HG03565 (cell line): ENCODE measurements at regions not wholly inside any gene's neighbourhood (a gene's known extent, or its start where the extent isn't known, plus 50 kb on each side); places are given as distances from the start of the nearest gene placed in this dataset.

Experiments used
- ATAC-seq: cut with Tn5 transposase; IDR thresholded peaks from one replicate; pipeline ENCODE4 v1.9.1; 2021; ENCODE audit warnings: mild to moderate bottlenecking, moderate library complexity; ENCODE audit not compliant: unreplicated experiment

DNA sequence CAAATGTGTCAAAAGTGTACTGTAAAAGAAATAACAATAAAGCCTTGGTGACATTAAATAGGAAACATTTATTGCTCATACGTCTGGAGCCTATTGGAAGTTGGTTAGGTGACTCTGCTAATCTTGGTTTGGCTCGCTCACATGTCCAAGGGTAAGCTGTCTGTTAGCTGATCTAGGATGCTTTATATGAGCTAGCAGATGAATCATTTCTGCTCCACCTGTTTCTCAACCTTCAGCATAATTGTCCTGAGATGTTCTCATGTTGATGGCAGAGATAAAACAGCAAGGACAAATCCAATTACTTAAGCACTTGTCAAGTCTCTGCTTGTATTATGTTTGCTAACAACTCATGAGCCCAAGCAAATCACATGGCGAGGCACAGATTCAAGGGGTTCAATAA, 56.0 kb upstream of the CD53 start:
- ATAC-seq: no peak

- no peak for ATAC-seq
These were observed 61.4 kb upstream of the CD53 start for GRCh38 chr1:110811529-110811928.

DNA sequence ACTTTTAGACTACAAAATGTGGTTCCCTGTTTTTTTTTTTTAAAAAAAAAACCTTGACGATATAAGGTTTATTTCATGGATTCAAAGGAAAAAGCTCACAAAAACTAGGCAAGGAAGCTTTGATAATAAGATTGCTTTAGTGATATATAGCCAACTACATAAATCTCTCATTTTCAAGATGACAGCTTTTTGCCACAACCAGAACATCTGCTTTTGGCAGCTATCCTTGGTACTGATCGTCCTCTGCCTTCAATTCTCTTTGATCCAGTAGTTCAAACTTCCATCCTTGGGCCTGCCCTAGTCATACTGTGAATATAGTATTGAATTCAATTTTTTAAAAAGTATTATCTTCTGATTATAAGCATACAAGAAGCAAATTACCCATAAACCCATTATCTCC, 72.9 kb upstream of the CD53 start:
- no peak for ATAC-seq

DNA sequence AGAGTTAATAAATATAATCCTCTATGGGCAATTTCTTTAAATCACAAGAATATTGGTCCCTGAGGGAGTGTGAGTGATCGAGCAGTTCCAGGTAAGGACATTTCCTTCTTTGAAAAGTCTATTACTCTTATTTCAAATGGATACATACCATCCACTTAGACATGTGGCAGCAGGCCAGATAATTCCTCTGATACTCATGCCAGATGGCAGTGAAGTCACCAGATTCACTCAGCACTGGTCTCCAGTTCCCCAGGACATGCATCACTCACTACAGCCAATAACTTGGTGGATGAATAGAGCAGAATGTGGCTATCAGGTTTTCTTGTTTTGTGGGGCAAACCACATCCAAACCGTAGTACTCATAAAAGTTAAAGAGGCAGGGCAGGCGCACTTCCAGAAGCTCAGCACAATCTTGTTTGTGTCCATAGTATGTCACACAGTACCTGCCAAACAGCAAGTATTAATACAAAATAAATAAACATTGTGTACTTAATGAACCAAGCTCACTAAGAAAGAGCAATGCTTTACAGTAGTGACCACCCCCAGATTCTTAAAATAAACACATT, 74.2 kb upstream of the CD53 start:
- no peak for ATAC-seq

- ATAC-seq: no peak
These were observed 84.3 kb upstream of the CD53 start for GRCh38 chr1:110788673-110789072.

DNA sequence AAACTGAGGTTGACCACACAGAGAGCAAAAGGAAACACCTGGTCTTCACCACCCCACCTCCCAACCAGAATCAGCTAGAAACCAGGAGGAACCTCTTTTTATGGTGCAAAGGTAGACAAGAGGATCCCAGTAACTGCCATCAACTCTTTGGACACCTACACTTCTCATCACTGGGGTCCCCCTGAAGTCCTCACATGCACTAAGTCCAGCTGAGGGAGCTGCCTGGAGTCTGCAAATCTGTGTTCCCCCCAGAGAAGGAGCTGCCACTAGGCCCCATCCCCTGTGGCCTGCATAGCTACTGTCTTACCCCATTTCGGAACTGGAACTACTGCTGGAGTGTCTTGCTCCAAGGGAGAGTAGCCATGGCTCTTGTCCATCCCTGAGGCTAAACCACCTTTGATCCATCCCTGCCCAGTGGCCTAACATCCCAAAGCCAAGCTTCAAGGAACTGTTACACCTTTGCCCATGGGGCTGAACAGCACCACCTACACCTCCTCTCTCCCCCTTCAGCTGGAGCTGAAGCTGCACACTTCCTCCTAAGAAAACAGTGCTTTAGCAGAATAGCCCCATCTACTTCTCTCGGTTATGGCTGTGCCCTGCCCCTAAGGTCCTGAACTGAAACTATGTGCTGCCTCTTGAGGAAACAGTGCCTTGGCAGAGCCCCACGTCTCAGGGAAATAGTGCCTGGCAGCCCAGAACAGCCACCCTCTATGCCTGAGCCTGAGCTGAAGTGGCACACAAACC, 85.4 kb upstream of the CD53 start:
- peak; percentile 64 for ATAC-seq

DNA sequence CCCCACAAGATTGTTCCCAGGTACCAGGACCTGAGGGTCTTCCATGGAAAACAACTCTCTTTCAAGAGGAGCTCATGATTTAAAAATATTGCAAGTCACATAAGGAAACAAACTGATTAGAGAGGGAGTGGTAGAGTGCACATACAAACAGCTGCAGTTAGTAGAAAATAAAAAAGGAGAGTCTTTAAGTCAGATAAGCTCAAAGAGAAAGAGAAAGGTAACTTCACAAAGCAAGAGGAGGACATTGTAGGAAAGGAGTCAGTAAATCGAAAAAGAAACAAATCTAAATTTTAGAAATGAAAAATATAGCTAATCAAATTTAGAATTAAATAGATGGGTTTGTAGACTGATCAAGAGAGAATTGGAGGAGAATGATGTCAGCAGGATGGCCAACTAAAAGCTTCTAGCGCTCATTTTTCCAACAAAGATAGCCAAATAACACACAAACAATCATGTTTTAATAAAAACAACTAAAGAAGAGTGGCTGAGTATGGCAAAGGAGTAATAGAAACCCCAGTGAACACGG, 86.1 kb upstream of the CD53 start:
- ATAC-seq: no peak

GRCh38 chr1:110785612-110786011, 87.3 kb upstream of the CD53 start:
- no peak for ATAC-seq

GRCh38 chr1:110785055-110785454, 87.9 kb upstream of the CD53 start:
- ATAC-seq: no peak

DNA sequence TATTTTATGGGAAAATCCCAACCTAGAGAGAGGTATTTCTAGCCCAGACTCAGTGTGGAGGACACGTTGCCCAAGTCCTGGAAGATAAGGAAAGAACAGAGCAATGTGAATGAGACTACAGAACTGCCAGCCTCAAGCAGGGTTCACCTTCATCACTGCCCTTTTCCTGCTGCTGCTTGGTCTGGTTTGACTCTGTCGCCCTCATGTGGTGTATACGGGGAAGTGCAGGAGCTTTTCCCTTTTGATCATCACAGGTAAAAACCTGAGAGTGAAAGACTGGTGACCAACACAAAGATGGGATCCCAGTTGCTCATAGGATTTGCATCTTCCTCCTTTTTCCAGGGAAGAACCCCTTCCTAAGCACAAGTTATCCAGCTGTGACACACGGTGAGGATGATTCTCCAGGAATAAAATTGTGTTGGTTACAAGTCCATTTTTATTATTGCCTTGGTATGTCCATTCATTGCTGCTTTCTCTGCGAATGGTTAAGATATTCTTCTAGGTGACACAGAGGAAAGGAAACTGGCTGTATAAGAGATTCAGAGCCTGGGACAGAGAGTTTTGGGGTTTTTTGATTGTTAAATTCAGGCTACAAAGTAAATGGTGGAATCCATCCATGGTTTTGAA, 89.5 kb upstream of the CD53 start:
- ATAC-seq: no peak

GRCh38 chr1:110781525-110781924, 91.4 kb upstream of the CD53 start:
- no peak for ATAC-seq

GRCh38 chr1:110780600-110781484, 92.1 kb upstream of the CD53 start:
- ATAC-seq: no peak

- no peak for ATAC-seq
These were observed 93.3 kb upstream of the CD53 start for GRCh38 chr1:110779636-110780035.

GRCh38 chr1:110778821-110779220, 94.1 kb upstream of the CD53 start:
- ATAC-seq: no peak

- ATAC-seq: no peak
These were observed 95.7 kb upstream of the CD53 start for GRCh38 chr1:110777228-110777627.

- no peak for ATAC-seq
These were observed 98.5 kb upstream of the CD53 start for GRCh38 chr1:110774398-110774797.

GRCh38 chr1:110773813-110774212, 99.1 kb upstream of the KCNA3 start:
- ATAC-seq: no peak

DNA sequence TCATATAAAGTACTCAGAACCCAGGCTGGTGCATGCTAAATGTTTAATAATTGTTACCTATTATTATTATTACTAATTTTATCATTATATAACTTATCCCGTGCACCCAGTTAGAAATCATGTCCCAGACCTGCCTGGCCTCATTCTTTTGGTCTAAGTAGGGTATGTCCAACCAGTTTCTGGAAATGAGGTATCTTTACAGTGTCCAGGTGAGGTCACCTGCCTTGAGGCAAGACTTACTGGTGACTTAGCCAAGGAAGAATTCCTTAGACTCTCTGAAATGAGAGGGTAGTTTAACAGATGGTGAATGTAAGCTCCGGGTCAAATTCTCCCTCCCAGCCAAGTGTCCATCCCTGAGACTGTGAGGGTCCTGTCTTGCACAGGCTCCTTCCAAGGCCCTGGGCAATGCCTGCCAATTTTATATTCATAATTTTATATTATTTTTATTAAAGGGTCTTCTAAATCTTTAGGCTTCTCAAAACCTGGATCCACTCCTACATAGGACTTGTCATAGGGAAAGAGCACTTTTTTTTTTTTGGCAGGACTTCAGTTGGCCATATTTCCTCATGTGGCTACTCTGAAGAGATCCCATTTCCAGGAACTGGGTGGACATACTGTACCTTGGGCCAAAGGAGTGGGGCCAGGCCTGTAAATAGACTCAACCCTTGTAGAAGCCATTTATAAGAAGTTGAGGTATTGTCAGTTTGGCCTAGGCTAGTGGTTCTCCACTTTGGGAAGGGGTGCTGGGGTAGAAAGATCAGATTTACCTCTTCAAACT, 96.7 kb upstream of the KCNA3 start:
- ATAC-seq: no peak

GRCh38 chr1:110770832-110771231, 96.1 kb upstream of the KCNA3 start:
- ATAC-seq: no peak

DNA sequence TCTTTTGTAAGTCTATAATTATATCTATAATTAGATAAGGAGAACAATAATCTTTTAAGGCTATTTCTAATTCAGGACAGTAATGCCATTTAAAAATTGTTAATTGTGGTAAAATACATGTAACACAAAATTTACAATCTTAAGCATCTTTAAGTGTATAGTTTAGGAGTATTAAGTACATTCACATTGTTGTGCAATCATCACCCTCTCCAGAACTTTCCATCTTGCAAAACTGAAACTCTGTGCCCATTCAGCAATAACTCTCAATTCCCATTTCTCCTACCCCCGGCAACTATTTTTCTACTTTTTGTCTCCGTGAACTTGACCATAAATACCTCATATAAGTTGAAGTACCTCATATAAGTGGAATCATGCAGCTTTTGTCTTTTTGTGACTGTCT, 93.9 kb upstream of the KCNA3 start:
- no peak for ATAC-seq

GRCh38 chr1:110766336-110766647, 91.6 kb upstream of the KCNA3 start:
- no peak for ATAC-seq
